Erythroblast (primary cell): ENCODE measurements at regions not wholly inside any gene's neighbourhood (a gene's known extent, or its start where the extent isn't known, plus 50 kb on each side); places are given as distances from the start of the nearest gene placed in this dataset.

Experiments used
- DNase-seq, 2 experiments: peaks; one replicate each; lab custom pipeline; 2025; lab: John Stamatoyannopoulos, UW
- GATA1 ChIP-seq: IDR thresholded peaks from 2 replicates; pipeline ENCODE4 v1.6.1; 2011; ENCODE audit warnings: low read depth, mild to moderate bottlenecking, control low read depth, low read length, moderate library complexity
- POLR2A ChIP-seq: IDR thresholded peaks from 2 replicates; pipeline ENCODE4 v1.6.1; 2011; ENCODE audit warnings: mild to moderate bottlenecking, low read length

DNA sequence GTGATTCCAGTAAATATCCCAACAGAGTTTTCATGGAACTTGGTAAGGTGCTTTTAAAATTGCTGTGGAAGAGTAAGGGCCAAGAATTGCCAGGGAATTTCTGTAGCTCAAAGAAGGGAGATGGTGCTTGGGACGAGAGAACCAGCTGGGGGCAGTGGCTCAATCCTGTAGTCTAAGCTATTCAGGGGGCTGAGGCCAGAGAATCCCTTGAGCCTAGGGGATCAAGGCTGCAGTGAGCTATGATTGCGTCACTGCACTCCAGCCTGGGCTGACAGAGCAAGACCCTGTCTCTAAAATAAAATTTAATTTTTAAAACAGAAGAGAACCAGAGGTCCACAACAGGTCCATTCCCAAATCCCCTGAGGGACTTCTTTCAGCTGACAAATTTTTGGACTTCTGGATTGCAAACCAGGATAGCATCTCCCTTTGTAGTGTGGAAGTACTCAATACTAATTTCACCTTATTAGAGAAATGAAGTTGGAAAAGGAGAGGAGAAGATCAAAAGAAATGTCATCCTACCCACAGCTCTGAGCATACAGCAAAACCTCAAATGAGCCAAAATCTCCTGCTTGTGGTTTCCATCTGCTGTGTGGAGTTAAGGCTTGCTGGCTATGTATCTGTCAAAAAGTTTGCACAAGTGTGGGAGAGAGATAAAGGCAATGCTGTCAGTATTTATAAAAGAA, 59.2 kb upstream of the CLPB start:
- DNase-seq, result peak; percentile 90 to 95
- TF ChIP-seq POLR2A (no peak), GATA1 (peak; percentile 55)

DNA sequence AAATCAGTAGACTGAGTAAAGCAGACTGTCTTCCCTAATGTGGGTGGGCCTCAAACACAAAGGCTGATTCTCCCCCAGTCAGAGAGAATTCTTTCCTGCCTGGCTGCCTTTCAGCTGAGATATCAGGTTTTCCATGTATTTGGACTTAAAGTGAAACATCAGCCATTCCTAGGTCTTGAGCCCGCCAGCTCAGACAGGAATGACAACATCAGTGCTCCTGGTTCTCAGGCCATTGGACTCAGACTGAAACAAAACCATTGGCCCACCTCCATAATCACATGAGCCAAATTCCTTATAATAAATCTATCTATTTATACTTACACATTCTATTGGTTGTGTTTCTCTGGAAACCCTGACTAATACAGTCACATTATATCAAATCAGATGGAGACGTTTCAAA, 56.7 kb upstream of the CLPB start:
- TF ChIP-seq GATA1 (no peak), POLR2A (no peak)
- DNase-seq, result no peak
